T-helper 1 cell treated with Interleukin-12 subunit alpha and Interleukin-12 subunit beta and Interleukin-4 antibody, amounts not matched to agents 30 μg/mL and 1 μg/mL, for 36 hours (primary cell): ENCODE measurements at regions not wholly inside any gene's neighbourhood (a gene's known extent, or its start where the extent isn't known, plus 50 kb on each side); places are given as distances from the start of the nearest gene placed in this dataset.

Experiments used
- H3K27ac Mint-ChIP-seq: one replicate; pipeline ENCODE4 v1.8.0; 2021; ENCODE audit warnings: mild to moderate bottlenecking, mixed read lengths
- H3K27me3 Mint-ChIP-seq: one replicate; pipeline ENCODE4 v1.8.0; 2021; ENCODE audit warnings: low read depth, mixed read lengths
- H3K36me3 Mint-ChIP-seq: one replicate; pipeline ENCODE4 v1.8.0; 2021; ENCODE audit warnings: low read depth, mixed read lengths
- H3K4me1 Mint-ChIP-seq: one replicate; pipeline ENCODE4 v1.8.0; 2021; ENCODE audit warnings: low read depth, mixed read lengths
- H3K4me3 Mint-ChIP-seq: one replicate; pipeline ENCODE4 v1.8.0; 2021; ENCODE audit warnings: mild to moderate bottlenecking, moderate library complexity, mixed read lengths
- H3K9me3 Mint-ChIP-seq: one replicate; pipeline ENCODE4 v1.8.0; 2021; ENCODE audit warnings: mixed read lengths

- Mint-ChIP-seq H3K27ac (peak overlapping the region; percentile 81), H3K4me1 (peaks cover 52% of the 10 kb centered on the region)
Measured at GRCh38 chr1:181142096-181142958, 53.8 kb downstream of the IER5 start.

GRCh38 chr1:181143102-181143859, 54.8 kb downstream of the IER5 start:
- peaks cover 12% of the 10 kb centered on the region for H3K9me3 Mint-ChIP-seq
- peaks cover 52% of the 10 kb centered on the region for H3K4me1 Mint-ChIP-seq
- no peak overlapping the region for H3K4me3 Mint-ChIP-seq
- H3K36me3 Mint-ChIP-seq, result peaks cover 10% of the 10 kb centered on the region
- H3K27ac Mint-ChIP-seq, result no peak overlapping the region
- H3K27me3 Mint-ChIP-seq, result peaks cover 31% of the 10 kb centered on the region

More at GRCh38 chr1:181142096-181142958, 53.8 kb downstream of the IER5 start:
- Mint-ChIP-seq H3K27me3 (peaks cover 27% of the 10 kb centered on the region), H3K9me3 (peaks cover 12% of the 10 kb centered on the region), H3K36me3 (peaks cover 10% of the 10 kb centered on the region), H3K4me3 (peak overlapping the region; percentile 57)

DNA sequence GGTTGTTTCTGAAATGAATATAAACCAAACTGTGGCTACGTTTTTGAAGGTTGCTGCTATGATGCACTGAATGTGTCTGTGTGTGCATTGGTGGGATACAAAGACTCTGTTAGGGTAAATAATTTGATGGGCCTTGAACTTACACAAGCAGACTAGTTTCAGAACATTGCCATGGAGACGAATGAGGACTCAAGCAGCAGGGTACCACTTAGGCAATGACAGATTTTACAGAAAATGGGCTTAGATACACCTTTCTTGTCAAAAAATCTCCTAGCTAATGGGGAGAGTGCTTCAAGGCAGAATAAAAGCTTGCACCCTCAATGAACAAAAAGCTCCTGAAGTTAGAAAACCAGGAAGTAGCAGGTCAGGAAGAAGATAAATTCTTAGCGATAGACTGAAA, 55.7 kb downstream of the IER5 start:
- peaks cover 52% of the 10 kb centered on the region for H3K4me1 Mint-ChIP-seq
- peaks cover 31% of the 10 kb centered on the region for H3K27me3 Mint-ChIP-seq
- peaks cover 12% of the 10 kb centered on the region for H3K9me3 Mint-ChIP-seq
- H3K4me3 Mint-ChIP-seq, result no peak overlapping the region
- H3K36me3 Mint-ChIP-seq, result peaks cover 10% of the 10 kb centered on the region
- no peak overlapping the region for H3K27ac Mint-ChIP-seq

DNA sequence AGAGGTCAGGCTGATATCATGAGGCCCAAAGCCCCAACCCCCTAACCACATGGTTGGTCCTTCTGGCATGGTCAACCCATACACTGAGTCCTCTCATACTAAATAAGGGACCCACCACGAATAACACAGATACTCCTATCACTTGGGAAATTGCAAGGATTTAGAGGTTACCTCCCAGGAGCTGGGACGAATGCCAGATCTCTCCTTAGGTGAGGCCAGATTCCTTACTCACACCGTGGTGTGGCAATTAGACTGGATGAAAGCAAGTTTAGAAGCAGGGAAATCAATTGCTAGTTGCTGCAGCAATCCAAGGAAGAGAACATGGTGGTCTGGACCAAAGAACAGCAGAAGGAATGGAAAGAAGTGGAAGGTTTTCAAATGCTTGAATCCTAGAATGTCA, 60.1 kb downstream of the IER5 start:
- peaks cover 44% of the 10 kb centered on the region for H3K4me1 Mint-ChIP-seq
- H3K27ac Mint-ChIP-seq, result peak overlapping the region; percentile 76
- H3K36me3 Mint-ChIP-seq, result peaks cover 8% of the 10 kb centered on the region
- H3K9me3 Mint-ChIP-seq, result peaks cover 12% of the 10 kb centered on the region
- peaks cover 39% of the 10 kb centered on the region for H3K27me3 Mint-ChIP-seq
- peak overlapping the region; percentile 66 for H3K4me3 Mint-ChIP-seq

DNA sequence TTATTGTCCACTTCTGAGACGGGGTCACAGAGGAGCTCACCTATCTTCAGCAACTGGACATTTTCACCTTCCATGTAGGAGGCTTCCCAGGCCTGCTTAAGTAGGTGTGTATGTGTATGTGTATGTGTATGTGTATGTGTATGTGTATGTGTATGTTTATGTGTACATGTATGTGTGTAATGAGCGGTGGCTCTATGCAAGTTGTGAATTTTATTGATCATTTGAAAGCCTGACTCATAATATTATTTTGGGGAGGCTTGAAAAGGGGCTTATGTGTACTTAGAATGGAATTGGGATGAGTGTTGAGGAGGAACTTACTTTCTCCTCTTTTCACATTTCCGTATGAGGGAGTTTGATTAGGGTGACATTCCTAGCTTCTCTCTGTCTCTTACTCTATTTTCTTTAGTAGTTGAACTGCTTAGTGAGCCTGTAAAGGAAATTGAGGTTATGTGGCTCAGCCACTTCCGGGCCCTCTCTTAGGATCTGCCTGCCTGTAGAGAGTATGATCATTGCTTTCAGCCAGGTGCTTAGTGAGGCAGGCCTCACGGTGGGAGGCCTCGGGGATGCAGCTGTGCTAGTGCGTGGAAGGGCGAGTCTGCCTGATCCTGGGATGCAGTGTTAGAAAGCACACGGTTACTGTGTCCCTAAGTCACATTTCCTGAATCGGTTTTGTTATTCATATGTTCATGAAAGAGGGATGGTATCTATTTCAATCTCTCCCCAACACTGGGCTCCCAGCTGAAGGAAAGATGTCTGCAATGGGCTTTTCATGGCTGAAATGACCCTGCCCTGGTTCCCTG, 61.0 kb downstream of the IER5 start:
- H3K4me1 Mint-ChIP-seq, result peaks cover 41% of the 10 kb centered on the region

GRCh38 chr1:181150273-181150672, 61.8 kb downstream of the IER5 start:
- peaks cover 12% of the 10 kb centered on the region for H3K9me3 Mint-ChIP-seq

More for the DNA sequence above, 61.0 kb downstream of the IER5 start:
- H3K4me3 Mint-ChIP-seq, result peak overlapping the region; percentile 66
- H3K27ac Mint-ChIP-seq, result peak overlapping the region; percentile 76
- peaks cover 8% of the 10 kb centered on the region for H3K36me3 Mint-ChIP-seq
- peaks cover 12% of the 10 kb centered on the region for H3K9me3 Mint-ChIP-seq
- peaks cover 30% of the 10 kb centered on the region for H3K27me3 Mint-ChIP-seq

GRCh38 chr1:181150842-181151241, 62.3 kb downstream of the IER5 start:
- no peak overlapping the region for H3K27ac Mint-ChIP-seq
- peaks cover 9% of the 10 kb centered on the region for H3K36me3 Mint-ChIP-seq
- peaks cover 8% of the 10 kb centered on the region for H3K9me3 Mint-ChIP-seq
- H3K4me1 Mint-ChIP-seq, result peaks cover 41% of the 10 kb centered on the region
- H3K27me3 Mint-ChIP-seq, result peaks cover 31% of the 10 kb centered on the region
- no peak overlapping the region for H3K4me3 Mint-ChIP-seq

More at GRCh38 chr1:181150273-181150672, 61.8 kb downstream of the IER5 start:
- H3K4me1 Mint-ChIP-seq, result peaks cover 41% of the 10 kb centered on the region
- H3K36me3 Mint-ChIP-seq, result peaks cover 8% of the 10 kb centered on the region
- no peak overlapping the region for H3K27ac Mint-ChIP-seq
- H3K27me3 Mint-ChIP-seq, result peaks cover 30% of the 10 kb centered on the region
- no peak overlapping the region for H3K4me3 Mint-ChIP-seq

GRCh38 chr1:181151378-181152326, 63.2 kb downstream of the IER5 start:
- H3K9me3 Mint-ChIP-seq, result peaks cover under 1% of the 10 kb centered on the region
- peaks cover 30% of the 10 kb centered on the region for H3K27me3 Mint-ChIP-seq
- peak overlapping the region; percentile 2 for H3K27ac Mint-ChIP-seq
- H3K4me3 Mint-ChIP-seq, result no peak overlapping the region
- peaks cover 41% of the 10 kb centered on the region for H3K4me1 Mint-ChIP-seq
- H3K36me3 Mint-ChIP-seq, result peaks cover 3% of the 10 kb centered on the region

GRCh38 chr1:181152892-181153633, 64.6 kb downstream of the IER5 start:
- Mint-ChIP-seq H3K9me3 (no peaks in the 10 kb centered on the region), H3K4me3 (no peak overlapping the region), H3K27me3 (peaks cover 39% of the 10 kb centered on the region), H3K4me1 (peaks cover 36% of the 10 kb centered on the region), H3K36me3 (peaks cover 3% of the 10 kb centered on the region), H3K27ac (no peak overlapping the region)

DNA sequence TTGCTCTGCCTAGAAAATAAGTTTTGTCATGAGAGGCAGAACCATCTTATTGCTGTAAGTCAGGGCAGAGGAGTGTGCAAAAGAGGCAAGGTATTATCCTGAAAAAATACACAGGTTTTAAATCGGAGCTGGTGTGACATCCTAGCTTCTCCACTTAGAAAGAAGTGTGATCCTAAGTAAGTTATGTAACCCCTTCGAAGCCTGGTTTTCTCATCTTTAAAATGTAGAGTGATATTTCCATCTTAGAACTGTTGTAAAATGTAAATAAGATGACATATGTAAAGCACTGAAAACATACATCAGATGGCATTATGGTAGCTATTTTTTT, 65.1 kb downstream of the IER5 start:
- Mint-ChIP-seq H3K27ac (no peak overlapping the region), H3K4me1 (peaks cover 38% of the 10 kb centered on the region)

DNA sequence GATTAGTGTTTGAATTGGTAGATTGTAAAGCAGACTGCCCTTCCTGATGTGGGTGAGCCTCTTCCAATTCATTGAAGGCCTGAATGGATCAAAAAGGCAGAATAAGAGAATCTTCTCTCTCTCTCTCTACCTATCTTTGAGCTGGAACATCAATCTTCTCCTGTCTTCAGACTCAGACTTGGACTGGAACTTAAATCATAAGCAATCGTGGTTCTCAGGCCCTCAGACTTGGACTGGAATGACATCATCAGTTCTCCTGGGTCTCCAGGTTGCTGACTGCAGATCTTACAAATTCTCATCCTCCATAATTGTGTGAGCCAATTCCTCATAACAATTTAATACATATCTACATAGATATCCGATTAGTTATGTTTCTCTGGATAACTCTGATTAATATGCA, 66.8 kb downstream of the IER5 start:
- Mint-ChIP-seq H3K9me3 (no peaks in the 10 kb centered on the region), H3K4me1 (peaks cover 36% of the 10 kb centered on the region), H3K4me3 (no peak overlapping the region), H3K27ac (no peak overlapping the region), H3K27me3 (peaks cover 39% of the 10 kb centered on the region), H3K36me3 (peaks cover 6% of the 10 kb centered on the region)

More for the DNA sequence above, 65.1 kb downstream of the IER5 start:
- Mint-ChIP-seq H3K27me3 (peaks cover 39% of the 10 kb centered on the region), H3K9me3 (no peaks in the 10 kb centered on the region), H3K4me3 (no peak overlapping the region), H3K36me3 (peaks cover 3% of the 10 kb centered on the region)

DNA sequence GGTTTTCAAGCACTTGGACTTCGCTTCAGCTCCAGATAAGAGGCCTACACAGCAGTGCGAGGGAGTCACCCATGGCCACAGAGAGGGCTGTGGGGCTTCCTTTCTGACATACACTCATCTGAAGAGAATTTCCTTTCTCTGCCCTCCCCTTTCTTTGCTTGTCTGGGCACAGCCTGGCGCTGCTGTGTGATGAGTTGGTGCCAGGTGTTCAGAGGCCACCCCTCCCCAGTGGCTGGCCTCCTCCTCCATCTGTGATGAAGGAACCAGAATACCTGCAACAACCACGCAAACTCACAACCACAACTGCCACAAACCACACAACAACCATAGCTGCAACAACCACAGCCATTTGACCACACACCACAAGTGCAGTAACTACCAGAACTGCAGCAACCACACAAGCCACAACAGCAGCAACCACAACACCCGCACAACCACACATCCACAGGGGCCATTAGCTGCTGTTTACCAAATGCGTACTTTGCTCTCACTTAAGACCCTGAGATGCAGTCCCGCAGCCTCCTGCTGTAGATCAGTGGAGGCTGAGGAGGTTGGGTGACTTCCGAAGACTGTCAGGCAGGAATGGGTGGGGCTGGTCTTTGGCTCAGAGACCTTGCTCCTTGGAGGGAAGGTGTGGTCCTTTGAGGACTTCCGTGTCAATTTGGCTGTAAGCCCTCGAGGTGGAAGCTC, 71.1 kb downstream of the IER5 start:
- peaks cover 29% of the 10 kb centered on the region for H3K4me1 Mint-ChIP-seq

More for the DNA sequence above, 71.1 kb downstream of the IER5 start:
- peaks cover 35% of the 10 kb centered on the region for H3K9me3 Mint-ChIP-seq
- H3K36me3 Mint-ChIP-seq, result peaks cover 27% of the 10 kb centered on the region
- peak overlapping the region; percentile 89 for H3K27ac Mint-ChIP-seq
- H3K4me3 Mint-ChIP-seq, result peak overlapping the region; percentile 54
- H3K27me3 Mint-ChIP-seq, result peaks cover 42% of the 10 kb centered on the region
